ENCODE measurements at regions not wholly inside any gene's neighbourhood (a gene's known extent, or its start where the extent isn't known, plus 50 kb on each side); places are given as distances from the start of the nearest gene placed in this dataset.

DNA sequence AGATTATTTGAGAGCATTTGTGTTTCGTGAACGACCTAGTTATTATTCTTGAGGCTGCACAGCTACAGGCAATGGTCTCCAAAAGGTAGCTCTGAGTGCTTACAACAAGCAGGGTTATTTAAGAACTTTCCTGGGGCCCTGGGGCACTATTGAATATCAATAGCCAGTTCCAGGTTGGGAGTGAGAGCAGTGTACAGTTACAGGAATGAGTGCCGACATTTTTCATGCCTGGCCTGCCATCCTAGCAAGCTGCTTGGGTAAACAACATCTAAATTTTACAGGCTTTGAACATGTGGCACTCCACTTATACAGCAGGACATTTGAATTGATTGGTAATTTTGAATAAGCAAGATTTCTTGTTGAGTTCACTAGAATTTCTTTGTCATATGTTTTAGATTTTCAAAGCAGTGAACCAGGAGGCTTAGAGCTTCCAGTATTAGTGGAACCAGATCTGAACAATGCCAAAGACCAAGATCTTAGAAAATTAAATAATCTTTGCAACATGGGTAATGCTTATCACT lies 171.9 kb upstream of the GDNF start:
- Histone ChIP-seq H4K20me1 (ENCODE audit: control insufficient read depth, insufficient read depth, low read depth, low read length) (no peaks in the 10 kb centered on the region), H3K36me3 (ENCODE audit: control insufficient read depth, low read length) (no peaks in the 10 kb centered on the region), H3K4me1 (ENCODE audit: control insufficient read depth, low read length) (no peaks in the 10 kb centered on the region), H3F3A (ENCODE audit: control insufficient read depth, insufficient read depth) (no peaks in the 10 kb centered on the region), H3K79me2 (ENCODE audit: control insufficient read depth, low read length) (no peaks in the 10 kb centered on the region), H3K9me3 (ENCODE audit: control insufficient read depth, insufficient read depth, low read length) (no peaks in the 10 kb centered on the region), H3K4me3 (ENCODE audit: low read length) (no peak overlapping the region), H3K9me2 (replicated peaks; ENCODE audit: control insufficient read depth, low read length) (no peaks in the 10 kb centered on the region), H3K4me2 (ENCODE audit: low read length) (no peak overlapping the region), H3K27ac (ENCODE audit: low read depth, low read length) (no peak overlapping the region), H3K27me3 (ENCODE audit: control insufficient read depth, low read length) (no peaks in the 10 kb centered on the region)
- TF ChIP-seq, protein P1, sequence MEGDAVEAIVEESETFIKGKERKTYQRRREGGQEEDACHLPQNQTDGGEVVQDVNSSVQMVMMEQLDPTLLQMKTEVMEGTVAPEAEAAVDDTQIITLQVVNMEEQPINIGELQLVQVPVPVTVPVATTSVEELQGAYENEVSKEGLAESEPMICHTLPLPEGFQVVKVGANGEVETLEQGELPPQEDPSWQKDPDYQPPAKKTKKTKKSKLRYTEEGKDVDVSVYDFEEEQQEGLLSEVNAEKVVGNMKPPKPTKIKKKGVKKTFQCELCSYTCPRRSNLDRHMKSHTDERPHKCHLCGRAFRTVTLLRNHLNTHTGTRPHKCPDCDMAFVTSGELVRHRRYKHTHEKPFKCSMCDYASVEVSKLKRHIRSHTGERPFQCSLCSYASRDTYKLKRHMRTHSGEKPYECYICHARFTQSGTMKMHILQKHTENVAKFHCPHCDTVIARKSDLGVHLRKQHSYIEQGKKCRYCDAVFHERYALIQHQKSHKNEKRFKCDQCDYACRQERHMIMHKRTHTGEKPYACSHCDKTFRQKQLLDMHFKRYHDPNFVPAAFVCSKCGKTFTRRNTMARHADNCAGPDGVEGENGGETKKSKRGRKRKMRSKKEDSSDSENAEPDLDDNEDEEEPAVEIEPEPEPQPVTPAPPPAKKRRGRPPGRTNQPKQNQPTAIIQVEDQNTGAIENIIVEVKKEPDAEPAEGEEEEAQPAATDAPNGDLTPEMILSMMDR (IDR thresholded peaks at IDR 0.05; ENCODE audit: low read depth, low read length, poor library complexity, severe bottlenecking), result no peak
- no peak for TF ChIP-seq EZH2phosphoT487 (IDR thresholded peaks at IDR 0.05; ENCODE audit: borderline replicate concordance, low read length)

DNA sequence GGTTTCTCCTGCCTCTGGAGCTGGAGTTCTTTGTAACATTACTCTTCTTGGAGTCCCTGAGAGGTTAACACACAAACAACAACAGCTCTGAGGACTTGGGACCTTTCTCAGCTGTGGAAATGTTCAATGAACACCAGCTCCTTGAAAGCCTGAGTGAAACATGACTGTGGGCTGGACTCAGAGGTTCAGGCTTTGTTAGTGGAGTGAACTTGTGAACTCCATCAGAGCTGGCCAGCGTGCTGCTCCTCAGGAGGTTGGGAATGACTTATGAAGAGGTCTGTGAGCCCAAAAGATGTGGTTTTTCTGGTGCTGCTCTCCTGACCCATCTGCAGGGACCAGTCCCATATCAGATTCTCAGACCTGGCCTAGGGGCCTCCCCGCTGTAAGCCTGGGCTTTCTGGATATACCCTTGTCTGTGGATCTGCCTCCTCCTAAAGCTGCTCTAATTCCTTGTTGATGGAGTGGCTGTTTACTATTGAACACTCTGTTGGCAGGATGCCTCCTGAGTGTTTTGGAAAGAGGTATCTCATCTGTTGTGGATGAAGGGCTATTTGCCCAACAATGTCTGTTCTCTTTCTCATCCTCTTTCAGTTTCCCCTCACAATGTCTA lies 170.0 kb upstream of the GDNF start:
- Histone ChIP-seq H3F3A (ENCODE audit: control insufficient read depth, insufficient read depth) (no peaks in the 10 kb centered on the region), H3K27ac (ENCODE audit: low read depth, low read length) (no peak overlapping the region), H3K4me2 (ENCODE audit: low read length) (no peak overlapping the region), H3K36me3 (ENCODE audit: control insufficient read depth, low read length) (no peaks in the 10 kb centered on the region), H3K79me2 (ENCODE audit: control insufficient read depth, low read length) (no peaks in the 10 kb centered on the region), H3K9me3 (ENCODE audit: control insufficient read depth, insufficient read depth, low read length) (no peaks in the 10 kb centered on the region), H3K4me1 (ENCODE audit: control insufficient read depth, low read length) (no peaks in the 10 kb centered on the region), H3K27me3 (ENCODE audit: control insufficient read depth, low read length) (no peaks in the 10 kb centered on the region), H4K20me1 (ENCODE audit: control insufficient read depth, insufficient read depth, low read depth, low read length) (no peaks in the 10 kb centered on the region), H3K4me3 (ENCODE audit: low read length) (no peak overlapping the region), H3K9me2 (replicated peaks; ENCODE audit: control insufficient read depth, low read length) (no peaks in the 10 kb centered on the region)
- TF ChIP-seq, protein P1 (IDR thresholded peaks at IDR 0.05; ENCODE audit: low read depth, low read length, poor library complexity, severe bottlenecking), result no peak
- TF ChIP-seq EZH2phosphoT487 (IDR thresholded peaks at IDR 0.05; ENCODE audit: borderline replicate concordance, low read length), result no peak

DNA sequence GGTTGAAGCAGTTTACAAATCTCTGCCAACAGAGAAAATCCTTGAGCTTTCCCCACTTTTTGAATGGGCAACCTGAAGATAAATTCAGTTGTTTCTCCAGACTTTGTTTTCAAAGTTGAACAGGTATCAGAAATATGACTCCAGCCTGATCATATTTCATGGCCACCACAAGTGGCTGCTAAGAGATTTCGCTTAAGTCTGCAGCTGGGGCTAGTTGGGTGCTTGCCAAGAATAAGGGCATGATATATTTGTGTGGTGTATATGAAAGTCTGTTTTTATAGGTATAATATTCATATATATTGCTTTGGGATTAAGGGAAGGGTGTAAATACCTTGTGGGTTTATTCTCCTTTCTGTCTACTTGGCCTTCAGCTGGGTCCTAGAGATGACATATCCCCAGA lies 168.4 kb upstream of the GDNF start:
- no peaks in the 10 kb centered on the region for H3K79me2 ChIP-seq (ENCODE audit: control insufficient read depth, low read length)
- no peaks in the 10 kb centered on the region for H3K9me3 ChIP-seq (ENCODE audit: control insufficient read depth, insufficient read depth, low read length)
- no peak overlapping the region for H3K4me2 ChIP-seq (ENCODE audit: low read length)

More for the DNA sequence above, 168.4 kb upstream of the GDNF start:
- Histone ChIP-seq H3K9me2 (replicated peaks; ENCODE audit: control insufficient read depth, low read length) (no peaks in the 10 kb centered on the region), H4K20me1 (ENCODE audit: control insufficient read depth, insufficient read depth, low read depth, low read length) (no peaks in the 10 kb centered on the region), H3K27ac (ENCODE audit: low read depth, low read length) (no peak overlapping the region), H3K27me3 (ENCODE audit: control insufficient read depth, low read length) (no peaks in the 10 kb centered on the region), H3K36me3 (ENCODE audit: control insufficient read depth, low read length) (no peaks in the 10 kb centered on the region), H3K4me3 (ENCODE audit: low read length) (no peak overlapping the region), H3K4me1 (ENCODE audit: control insufficient read depth, low read length) (no peaks in the 10 kb centered on the region), H3F3A (ENCODE audit: control insufficient read depth, insufficient read depth) (no peaks in the 10 kb centered on the region)
- TF ChIP-seq EZH2phosphoT487 (IDR thresholded peaks at IDR 0.05; ENCODE audit: borderline replicate concordance, low read length), result no peak
- TF ChIP-seq, protein P1 (IDR thresholded peaks at IDR 0.05; ENCODE audit: low read depth, low read length, poor library complexity, severe bottlenecking), result no peak

Measured in DOHH2 (cell line).